Activated CD4-positive, alpha-beta memory T cell treated with anti-CD3 and anti-CD28 coated beads for 36 hours (primary cell): ENCODE measurements at regions not wholly inside any gene's neighbourhood (a gene's known extent, or its start where the extent isn't known, plus 50 kb on each side); places are given as distances from the start of the nearest gene placed in this dataset.

Experiments used
- CTCF ChIA-PET: fragments of 350-600 bp; sonication (Branson Sonifier 250); formaldehyde crosslinking; loops from one replicate; lab custom pipeline; 2021; ENCODE audit warnings: antibody characterized with exemption, inconsistent platforms; lab: Charles Lee
- POLR2A ChIA-PET: fragments of 350-600 bp; sonication (Branson Sonifier 250); formaldehyde crosslinking; loops from one replicate; lab custom pipeline; 2021; ENCODE audit warnings: antibody characterized with exemption; lab: Charles Lee
- DNase-seq: peaks from one replicate; pipeline ENCODE4 v3.0.0-alpha.2; 2020
- H3K27ac Mint-ChIP-seq: one replicate; pipeline ENCODE4 v1.8.0; 2021; ENCODE audit warnings: mixed read lengths
- H3K27me3 Mint-ChIP-seq: one replicate; pipeline ENCODE4 v1.8.0; 2021; ENCODE audit warnings: mixed read lengths
- H3K36me3 Mint-ChIP-seq: one replicate; pipeline ENCODE4 v1.8.0; 2021; ENCODE audit warnings: mixed read lengths
- H3K4me1 Mint-ChIP-seq: one replicate; pipeline ENCODE4 v1.8.0; 2021; ENCODE audit warnings: low read depth, mixed read lengths
- H3K4me3 Mint-ChIP-seq: one replicate; pipeline ENCODE4 v1.8.0; 2021; ENCODE audit warnings: mild to moderate bottlenecking, mixed read lengths
- H3K9me3 Mint-ChIP-seq: one replicate; pipeline ENCODE4 v1.8.0; 2021; ENCODE audit warnings: mixed read lengths
- intact Hi-C: fragments of 100-400 bp; cut with micrococcal nuclease; formaldehyde crosslinking; loops from one replicate; pipeline ENCODE4 v1.15.1; 2023

- Mint-ChIP-seq H3K4me1 (no peaks in the 10 kb centered on the region), H3K4me3 (no peak overlapping the region), H3K27ac (no peak overlapping the region), H3K9me3 (no peaks in the 10 kb centered on the region), H3K36me3 (no peaks in the 10 kb centered on the region), H3K27me3 (peaks cover 2% of the 10 kb centered on the region)
- ChIA-PET POLR2A (no interaction called here), CTCF (no interaction called here)
- intact Hi-C loops = no loop called here
- no peak for DNase-seq
Measured at GRCh38 chr2:104794441-104794840, 59.5 kb upstream of the POU3F3 start.
